D721Med (cell line): ENCODE measurements at regions not wholly inside any gene's neighbourhood (a gene's known extent, or its start where the extent isn't known, plus 50 kb on each side); places are given as distances from the start of the nearest gene placed in this dataset.

Source experiments
- DNase-seq: peaks from one replicate; pipeline ENCODE4 v3.0.0; 2011; ENCODE audit warnings: low spot score; ENCODE audit not compliant: insufficient read length
- FAIRE-seq: peaks from 2 replicates; lab custom pipeline; 2011; peaks lifted over from hg19 to GRCh38; lab: Jason Lieb, UNC
- TF ChIP-seq, protein P1 (sequence below): IDR thresholded peaks from 2 replicates; pipeline ENCODE4 v1.5.1; 2012; ENCODE audit warnings: mild to moderate bottlenecking, control low read depth; ENCODE audit not compliant: insufficient read depth; ENCODE audit errors: missing control alignments

DNA sequence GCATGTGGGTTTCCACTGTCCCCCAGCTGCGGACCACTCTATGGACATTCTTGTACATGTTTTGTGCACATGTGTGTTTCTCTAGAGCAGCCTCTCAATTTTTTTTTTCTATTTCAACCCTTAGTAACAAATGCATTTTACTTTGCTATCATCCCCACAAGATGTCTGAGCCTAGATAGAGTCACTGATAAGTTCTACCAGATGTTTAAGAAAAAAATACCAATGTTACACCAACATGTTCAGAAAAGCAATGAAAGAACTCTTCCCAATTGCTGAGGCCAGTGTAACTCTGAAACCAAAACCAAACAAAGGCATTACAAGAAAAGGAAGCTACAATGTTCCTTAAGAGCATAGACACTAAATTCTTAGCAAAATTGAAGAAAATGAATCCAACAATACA lies 218.5 kb downstream of the CXCL12 start:
- TF ChIP-seq, protein P1, sequence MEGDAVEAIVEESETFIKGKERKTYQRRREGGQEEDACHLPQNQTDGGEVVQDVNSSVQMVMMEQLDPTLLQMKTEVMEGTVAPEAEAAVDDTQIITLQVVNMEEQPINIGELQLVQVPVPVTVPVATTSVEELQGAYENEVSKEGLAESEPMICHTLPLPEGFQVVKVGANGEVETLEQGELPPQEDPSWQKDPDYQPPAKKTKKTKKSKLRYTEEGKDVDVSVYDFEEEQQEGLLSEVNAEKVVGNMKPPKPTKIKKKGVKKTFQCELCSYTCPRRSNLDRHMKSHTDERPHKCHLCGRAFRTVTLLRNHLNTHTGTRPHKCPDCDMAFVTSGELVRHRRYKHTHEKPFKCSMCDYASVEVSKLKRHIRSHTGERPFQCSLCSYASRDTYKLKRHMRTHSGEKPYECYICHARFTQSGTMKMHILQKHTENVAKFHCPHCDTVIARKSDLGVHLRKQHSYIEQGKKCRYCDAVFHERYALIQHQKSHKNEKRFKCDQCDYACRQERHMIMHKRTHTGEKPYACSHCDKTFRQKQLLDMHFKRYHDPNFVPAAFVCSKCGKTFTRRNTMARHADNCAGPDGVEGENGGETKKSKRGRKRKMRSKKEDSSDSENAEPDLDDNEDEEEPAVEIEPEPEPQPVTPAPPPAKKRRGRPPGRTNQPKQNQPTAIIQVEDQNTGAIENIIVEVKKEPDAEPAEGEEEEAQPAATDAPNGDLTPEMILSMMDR, result no peak
- DNase-seq, result no peak
- no peak for FAIRE-seq

DNA sequence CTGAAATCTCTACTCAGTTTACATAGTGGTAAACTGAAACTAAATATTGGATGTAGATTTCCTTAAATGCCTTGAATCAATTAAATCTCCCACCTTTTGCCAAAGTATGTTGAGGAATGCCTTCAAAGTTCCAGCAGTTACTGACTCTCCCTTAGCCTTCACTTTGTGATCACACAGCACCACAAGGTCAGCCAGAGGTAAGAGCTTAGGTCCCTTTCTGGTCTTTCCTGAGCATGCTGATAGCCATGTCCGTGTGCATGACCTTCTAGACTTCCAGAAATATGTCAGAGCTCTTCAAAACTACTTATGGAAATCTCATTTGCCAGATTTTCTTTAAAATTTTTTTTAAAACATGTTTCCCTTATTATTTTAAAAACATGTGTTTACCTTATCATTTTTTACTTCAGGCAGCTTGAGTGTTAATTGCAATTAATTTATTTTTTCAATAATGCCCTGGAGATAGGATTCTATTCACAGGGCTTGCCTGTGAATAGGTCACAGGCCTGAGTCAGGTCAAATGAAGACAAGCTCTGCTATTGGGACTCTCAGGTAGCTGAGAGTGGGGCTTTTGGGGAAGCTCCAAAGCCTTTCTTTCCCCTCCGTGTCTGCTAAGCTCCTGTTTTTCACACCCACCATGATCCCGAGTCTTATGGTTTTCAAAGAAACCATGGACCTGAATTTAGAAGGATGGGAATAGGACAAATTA lies 220.5 kb downstream of the CXCL12 start:
- FAIRE-seq (no peak), DNase-seq (no peak)
- TF ChIP-seq, protein P1, result no peak

- no peak for DNase-seq
- no peak for FAIRE-seq
- TF ChIP-seq, protein P1, result no peak
Observed at GRCh38 chr10:44161184-44161583, 223.7 kb downstream of the CXCL12 start.

- TF ChIP-seq, protein P1, result no peak
- DNase-seq, result no peak
- FAIRE-seq, result no peak
Observed at GRCh38 chr10:44157574-44157973, 227.3 kb downstream of the CXCL12 start.

DNA sequence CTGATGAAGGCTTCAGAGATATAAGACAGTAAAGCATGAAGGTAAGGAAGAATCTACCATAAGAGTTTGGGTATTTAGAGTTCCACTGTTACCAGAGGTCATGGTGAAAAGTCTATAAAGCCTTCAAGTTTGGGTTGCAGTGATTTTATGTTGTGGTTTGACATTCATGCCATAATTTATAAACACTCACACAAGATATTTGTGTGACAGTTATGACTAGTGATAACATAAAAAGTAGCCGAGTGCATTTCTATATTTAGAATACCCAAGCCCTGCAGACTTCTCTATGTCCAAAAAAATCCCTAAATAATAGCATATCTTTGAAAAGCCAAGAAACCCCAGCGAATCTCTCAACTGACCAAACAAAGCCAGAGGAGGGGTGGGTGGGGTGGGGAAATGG lies 229.9 kb downstream of the CXCL12 start:
- no peak for FAIRE-seq
- no peak for DNase-seq
- TF ChIP-seq, protein P1, result no peak

DNA sequence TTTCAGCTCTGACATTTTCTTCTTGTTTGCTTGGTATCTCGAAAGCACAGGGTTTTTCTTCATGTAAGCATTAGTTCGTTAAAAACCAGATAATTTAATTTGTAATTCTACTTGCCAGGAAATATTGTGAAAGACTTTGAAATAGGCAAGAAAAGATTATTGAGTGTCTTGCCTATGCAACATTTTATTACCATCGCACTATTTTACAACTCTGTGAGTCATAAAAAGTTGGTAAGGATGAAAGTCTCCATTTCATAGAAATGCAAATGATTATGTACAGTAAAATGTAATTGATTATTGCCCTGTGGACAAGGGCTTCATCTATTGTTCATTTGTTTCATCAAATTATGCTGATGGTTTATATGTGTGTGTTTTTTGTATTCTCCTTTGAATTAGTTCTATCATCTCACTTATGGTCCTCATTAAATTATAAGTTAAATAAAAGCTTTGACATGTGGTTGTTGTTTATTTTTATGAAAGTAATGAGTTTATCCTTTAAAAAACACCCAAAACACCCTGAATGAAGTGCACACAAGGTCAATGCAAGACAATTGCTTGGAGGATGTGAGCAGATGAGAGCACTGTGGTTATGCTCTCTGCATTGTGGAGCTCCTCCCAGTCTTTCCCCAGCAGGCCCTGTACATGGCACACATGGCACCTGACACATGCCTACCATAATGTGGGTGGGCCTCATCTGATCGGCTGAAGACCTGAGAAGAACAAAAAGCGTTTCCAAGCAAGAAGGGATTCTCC lies 230.8 kb downstream of the CXCL12 start:
- DNase-seq (no peak), FAIRE-seq (no peak)
- TF ChIP-seq, protein P1, result no peak

DNA sequence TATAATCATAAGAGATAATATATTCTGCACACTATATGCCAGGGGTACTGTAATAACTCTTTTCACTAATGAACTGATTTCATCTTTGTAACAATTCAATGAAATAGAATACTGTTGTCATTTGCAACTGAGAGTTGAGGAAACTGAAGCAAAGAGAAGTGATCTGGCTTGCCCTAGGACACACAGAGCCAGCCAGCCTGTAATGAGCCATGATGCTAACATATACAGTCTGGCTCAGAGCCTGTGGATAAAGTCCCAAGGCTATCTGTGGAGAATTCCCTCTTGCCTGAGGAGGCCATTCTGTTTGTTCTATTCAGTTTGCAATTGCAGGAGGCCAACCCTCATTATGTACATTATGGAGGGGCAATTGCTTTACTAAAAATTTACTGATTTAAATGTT lies 241.3 kb downstream of the CXCL12 start:
- TF ChIP-seq, protein P1, result no peak
- no peak for FAIRE-seq

More for the DNA sequence above, 241.3 kb downstream of the CXCL12 start:
- DNase-seq, result no peak
